ENCODE measurements at regions not wholly inside any gene's neighbourhood (a gene's known extent, or its start where the extent isn't known, plus 50 kb on each side); places are given as distances from the start of the nearest gene placed in this dataset.

- TF ChIP-seq CTCF (IDR thresholded peaks at IDR 0.05; ENCODE audit: insufficient read depth, low read depth, low read length): no peak
- DNase-seq (ENCODE audit: low read depth): no peak
- POLR2A ChIA-PET: no interaction called here
- CTCF ChIA-PET: no interaction called here
- no peak overlapping the region for H3K4me3 ChIP-seq (ENCODE audit: low read depth, low read length)
- no peaks in the 10 kb centered on the region for H3K27me3 ChIP-seq (ENCODE audit: control insufficient read depth, insufficient read depth, low read length)
- no peaks in the 10 kb centered on the region for H3K36me3 ChIP-seq (ENCODE audit: control insufficient read depth, insufficient read depth, low read length)
These were observed 411.8 kb downstream of the CDH10 start for GRCh38 chr5:24232929-24233498.

GRCh38 chr5:24235946-24236345, 408.8 kb downstream of the CDH10 start:
- no peaks in the 10 kb centered on the region for H3K36me3 ChIP-seq (ENCODE audit: control insufficient read depth, insufficient read depth, low read length)
- POLR2A ChIA-PET: no interaction called here
- TF ChIP-seq CTCF (IDR thresholded peaks at IDR 0.05; ENCODE audit: insufficient read depth, low read depth, low read length): no peak
- DNase-seq (ENCODE audit: low read depth): no peak
- H3K4me3 ChIP-seq (ENCODE audit: low read depth, low read length): no peak overlapping the region
- CTCF ChIA-PET: no interaction called here
- no peaks in the 10 kb centered on the region for H3K27me3 ChIP-seq (ENCODE audit: control insufficient read depth, insufficient read depth, low read length)

- no peak for DNase-seq (ENCODE audit: low read depth)
- no peak for TF ChIP-seq CTCF (IDR thresholded peaks at IDR 0.05; ENCODE audit: insufficient read depth, low read depth, low read length)
- ChIA-PET POLR2A (no interaction called here), CTCF (no interaction called here)
- no peaks in the 10 kb centered on the region for H3K27me3 ChIP-seq (ENCODE audit: control insufficient read depth, insufficient read depth, low read length)
- no peaks in the 10 kb centered on the region for H3K36me3 ChIP-seq (ENCODE audit: control insufficient read depth, insufficient read depth, low read length)
- H3K4me3 ChIP-seq (ENCODE audit: low read depth, low read length): no peak overlapping the region
These were observed 399.0 kb downstream of the CDH10 start for GRCh38 chr5:24245821-24246220.

- Histone ChIP-seq H3K27me3 (ENCODE audit: control insufficient read depth, insufficient read depth, low read length) (no peaks in the 10 kb centered on the region), H3K36me3 (ENCODE audit: control insufficient read depth, insufficient read depth, low read length) (no peaks in the 10 kb centered on the region), H3K4me3 (ENCODE audit: low read depth, low read length) (no peak overlapping the region)
- no peak for DNase-seq (ENCODE audit: low read depth)
- ChIA-PET CTCF (no interaction called here), POLR2A (no interaction called here)
- TF ChIP-seq CTCF (IDR thresholded peaks at IDR 0.05; ENCODE audit: insufficient read depth, low read depth, low read length): no peak
These were observed 380.2 kb downstream of the CDH10 start for GRCh38 chr5:24264547-24264946.

- ChIA-PET POLR2A (no interaction called here), CTCF (no interaction called here)
- Histone ChIP-seq H3K4me3 (ENCODE audit: low read depth, low read length) (no peak overlapping the region), H3K36me3 (ENCODE audit: control insufficient read depth, insufficient read depth, low read length) (no peaks in the 10 kb centered on the region), H3K27me3 (ENCODE audit: control insufficient read depth, insufficient read depth, low read length) (no peaks in the 10 kb centered on the region)
- DNase-seq (ENCODE audit: low read depth): no peak
- TF ChIP-seq CTCF (IDR thresholded peaks at IDR 0.05; ENCODE audit: insufficient read depth, low read depth, low read length): no peak
These were observed 379.5 kb downstream of the CDH10 start for GRCh38 chr5:24265306-24265705.
